HG02938 (cell line): ENCODE measurements at regions not wholly inside any gene's neighbourhood (a gene's known extent, or its start where the extent isn't known, plus 50 kb on each side); places are given as distances from the start of the nearest gene placed in this dataset.

Experiments
- ATAC-seq: cut with Tn5 transposase; IDR thresholded peaks from one replicate; pipeline ENCODE4 v1.9.1; 2021; ENCODE audit warnings: mild to moderate bottlenecking, moderate library complexity; ENCODE audit not compliant: unreplicated experiment

GRCh38 chr1:173128742-173129141 lies 78.0 kb upstream of the TNFSF18 start:
- no peak for ATAC-seq

GRCh38 chr1:173127369-173128307 lies 76.9 kb upstream of the TNFSF18 start:
- ATAC-seq = no peak

GRCh38 chr1:173126421-173126820 lies 75.7 kb upstream of the TNFSF18 start:
- ATAC-seq = no peak

- no peak for ATAC-seq
Observed at GRCh38 chr1:173122958-173123852, 72.5 kb upstream of the TNFSF18 start.

GRCh38 chr1:173122344-173122935 lies 71.7 kb upstream of the TNFSF18 start:
- no peak for ATAC-seq

- no peak for ATAC-seq
Observed at GRCh38 chr1:173118404-173118803, 67.7 kb upstream of the TNFSF18 start.

- no peak for ATAC-seq
Observed at GRCh38 chr1:173117761-173118160, 67.0 kb upstream of the TNFSF18 start.

- no peak for ATAC-seq
Observed at GRCh38 chr1:173117108-173117633, 66.4 kb upstream of the TNFSF18 start.

- ATAC-seq = no peak
Observed at GRCh38 chr1:173114346-173114745, 63.6 kb upstream of the TNFSF18 start.

- ATAC-seq = no peak
Observed at GRCh38 chr1:173113015-173113741, 62.4 kb upstream of the TNFSF18 start.

GRCh38 chr1:173112129-173112528 lies 61.4 kb upstream of the TNFSF18 start:
- peak; percentile 98 for ATAC-seq

GRCh38 chr1:173107696-173108095 lies 57.0 kb upstream of the TNFSF18 start:
- no peak for ATAC-seq

- no peak for ATAC-seq
Observed at GRCh38 chr1:173103006-173103405, 52.3 kb upstream of the TNFSF18 start.

- no peak for ATAC-seq
Observed at GRCh38 chr1:173101589-173101988, 50.8 kb upstream of the TNFSF18 start.

GRCh38 chr1:173100476-173101107 lies 49.9 kb upstream of the TNFSF18 start:
- no peak for ATAC-seq
